ENCODE measurements at regions not wholly inside any gene's neighbourhood (a gene's known extent, or its start where the extent isn't known, plus 50 kb on each side); places are given as distances from the start of the nearest gene placed in this dataset.

DNA sequence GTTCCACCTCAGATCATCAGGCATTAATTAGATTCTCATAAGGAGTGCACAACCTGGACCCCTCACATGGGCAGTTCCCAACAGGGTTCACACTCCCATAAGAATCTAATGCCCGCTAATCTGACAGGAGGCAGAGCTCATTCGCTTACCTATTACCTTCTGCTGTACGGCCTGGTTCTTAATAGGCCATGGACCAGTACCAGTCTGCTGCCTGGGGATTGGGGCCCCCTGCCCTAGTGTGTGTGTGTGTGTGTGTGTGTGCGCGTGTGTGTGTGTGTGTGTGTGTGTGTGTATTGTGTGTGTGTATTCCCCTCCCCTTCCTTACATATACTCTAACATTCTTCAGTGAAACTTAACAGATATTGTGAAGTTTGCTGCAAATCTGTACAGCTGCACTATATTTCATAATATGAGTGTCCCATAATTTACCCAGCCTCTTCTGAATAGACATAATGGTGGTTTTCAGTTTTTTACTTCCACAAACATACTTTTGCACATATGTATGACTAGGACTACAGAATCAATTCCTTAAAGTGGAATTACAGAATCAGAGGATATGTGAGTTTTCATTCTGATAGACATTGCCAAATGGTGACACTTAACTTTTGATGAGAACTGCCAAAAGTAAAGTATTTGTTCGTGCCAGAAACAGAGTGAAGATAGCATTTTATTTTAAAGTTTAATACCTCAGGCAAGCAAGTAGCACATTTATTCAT, 205.2 kb upstream of the EEA1 start:
- ChIA-PET POLR2A (no interaction called here), CTCF (no interaction called here)
- TF ChIP-seq, protein P1, sequence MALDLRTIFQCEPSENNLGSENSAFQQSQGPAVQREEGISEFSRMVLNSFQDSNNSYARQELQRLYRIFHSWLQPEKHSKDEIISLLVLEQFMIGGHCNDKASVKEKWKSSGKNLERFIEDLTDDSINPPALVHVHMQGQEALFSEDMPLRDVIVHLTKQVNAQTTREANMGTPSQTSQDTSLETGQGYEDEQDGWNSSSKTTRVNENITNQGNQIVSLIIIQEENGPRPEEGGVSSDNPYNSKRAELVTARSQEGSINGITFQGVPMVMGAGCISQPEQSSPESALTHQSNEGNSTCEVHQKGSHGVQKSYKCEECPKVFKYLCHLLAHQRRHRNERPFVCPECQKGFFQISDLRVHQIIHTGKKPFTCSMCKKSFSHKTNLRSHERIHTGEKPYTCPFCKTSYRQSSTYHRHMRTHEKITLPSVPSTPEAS (tag by site-specific recombination; IDR thresholded peaks at IDR 0.05), result peak; percentile 84
- TF ChIP-seq, protein P2, sequence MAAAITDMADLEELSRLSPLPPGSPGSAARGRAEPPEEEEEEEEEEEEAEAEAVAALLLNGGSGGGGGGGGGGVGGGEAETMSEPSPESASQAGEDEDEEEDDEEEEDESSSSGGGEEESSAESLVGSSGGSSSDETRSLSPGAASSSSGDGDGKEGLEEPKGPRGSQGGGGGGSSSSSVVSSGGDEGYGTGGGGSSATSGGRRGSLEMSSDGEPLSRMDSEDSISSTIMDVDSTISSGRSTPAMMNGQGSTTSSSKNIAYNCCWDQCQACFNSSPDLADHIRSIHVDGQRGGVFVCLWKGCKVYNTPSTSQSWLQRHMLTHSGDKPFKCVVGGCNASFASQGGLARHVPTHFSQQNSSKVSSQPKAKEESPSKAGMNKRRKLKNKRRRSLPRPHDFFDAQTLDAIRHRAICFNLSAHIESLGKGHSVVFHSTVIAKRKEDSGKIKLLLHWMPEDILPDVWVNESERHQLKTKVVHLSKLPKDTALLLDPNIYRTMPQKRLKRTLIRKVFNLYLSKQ (tag by site-specific recombination; IDR thresholded peaks at IDR 0.05; ENCODE audit: borderline replicate concordance), result no peak
- Histone ChIP-seq H3K4me3 (ENCODE audit: low read depth, low read length) (no peak overlapping the region), H3K9me3 (ENCODE audit: control insufficient read depth, insufficient read depth, low read depth, low read length) (no peaks in the 10 kb centered on the region), H3K36me3 (ENCODE audit: control insufficient read depth in 2 of 2, insufficient read depth in 1 of 2, low read length in 2 of 2) (no peaks in the 10 kb centered on the region), H3K4me1 (ENCODE audit: control insufficient read depth, insufficient read depth, low read length) (peaks cover 12% of the 10 kb centered on the region; the same call in 1 of the 2 replicates), H3K27ac (ENCODE audit: extremely low read depth, low read depth, low read length) (no peak overlapping the region)

DNA sequence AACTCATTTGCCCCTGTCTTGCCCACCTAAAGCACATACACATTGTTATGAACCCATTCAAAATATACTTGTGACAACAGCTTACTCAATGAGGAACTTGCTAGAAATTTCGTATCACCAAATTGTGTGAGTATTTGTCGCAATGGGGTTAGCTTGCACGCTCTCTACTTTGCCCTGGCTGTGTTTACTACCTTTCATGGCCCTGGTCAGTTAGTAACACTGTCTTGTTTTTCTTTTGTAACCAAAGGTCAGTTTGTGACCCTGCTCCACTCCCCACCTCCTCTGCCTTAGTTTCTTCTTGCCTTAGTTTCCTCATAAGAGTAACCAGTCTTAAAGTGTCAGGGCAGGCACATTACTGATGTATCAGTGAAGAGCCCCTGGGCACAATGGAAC, 205.8 kb upstream of the EEA1 start:
- TF ChIP-seq, protein P3, sequence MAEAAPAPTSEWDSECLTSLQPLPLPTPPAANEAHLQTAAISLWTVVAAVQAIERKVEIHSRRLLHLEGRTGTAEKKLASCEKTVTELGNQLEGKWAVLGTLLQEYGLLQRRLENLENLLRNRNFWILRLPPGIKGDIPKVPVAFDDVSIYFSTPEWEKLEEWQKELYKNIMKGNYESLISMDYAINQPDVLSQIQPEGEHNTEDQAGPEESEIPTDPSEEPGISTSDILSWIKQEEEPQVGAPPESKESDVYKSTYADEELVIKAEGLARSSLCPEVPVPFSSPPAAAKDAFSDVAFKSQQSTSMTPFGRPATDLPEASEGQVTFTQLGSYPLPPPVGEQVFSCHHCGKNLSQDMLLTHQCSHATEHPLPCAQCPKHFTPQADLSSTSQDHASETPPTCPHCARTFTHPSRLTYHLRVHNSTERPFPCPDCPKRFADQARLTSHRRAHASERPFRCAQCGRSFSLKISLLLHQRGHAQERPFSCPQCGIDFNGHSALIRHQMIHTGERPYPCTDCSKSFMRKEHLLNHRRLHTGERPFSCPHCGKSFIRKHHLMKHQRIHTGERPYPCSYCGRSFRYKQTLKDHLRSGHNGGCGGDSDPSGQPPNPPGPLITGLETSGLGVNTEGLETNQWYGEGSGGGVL (tag by site-specific recombination; IDR thresholded peaks at IDR 0.05), result no peak
- TF ChIP-seq ZNF221 (tag by site-specific recombination; IDR thresholded peaks at IDR 0.05; ENCODE audit: borderline replicate concordance) (no peak), ZBTB8A (tag by site-specific recombination; IDR thresholded peaks at IDR 0.05) (no peak), ZNF37A (tag by site-specific recombination; IDR thresholded peaks at IDR 0.05) (no peak), ZNF529 (tag by site-specific recombination; IDR thresholded peaks at IDR 0.05; ENCODE audit: insufficient replicate concordance) (no peak), ZFP41 (tag by site-specific recombination; IDR thresholded peaks at IDR 0.05; ENCODE audit: borderline replicate concordance) (no peak), ZNF660 (tag by site-specific recombination; IDR thresholded peaks at IDR 0.05) (no peak), SP2 (tag by site-specific recombination; IDR thresholded peaks at IDR 0.05) (no peak), ZNF624 (tag by site-specific recombination; IDR thresholded peaks at IDR 0.05) (no peak), KLF16 (tag by site-specific recombination; IDR thresholded peaks at IDR 0.05) (no peak), ZNF211 (tag by site-specific recombination; IDR thresholded peaks at IDR 0.05; ENCODE audit: low read depth) (no peak), HOXC10 (CRISPR knock-in tag; IDR thresholded peaks at IDR 0.05) (no peak)
- TF ChIP-seq, protein P4, sequence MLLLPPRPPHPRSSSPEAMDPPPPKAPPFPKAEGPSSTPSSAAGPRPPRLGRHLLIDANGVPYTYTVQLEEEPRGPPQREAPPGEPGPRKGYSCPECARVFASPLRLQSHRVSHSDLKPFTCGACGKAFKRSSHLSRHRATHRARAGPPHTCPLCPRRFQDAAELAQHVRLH (tag by site-specific recombination; IDR thresholded peaks at IDR 0.05), result no peak
- TF ChIP-seq, protein P5, sequence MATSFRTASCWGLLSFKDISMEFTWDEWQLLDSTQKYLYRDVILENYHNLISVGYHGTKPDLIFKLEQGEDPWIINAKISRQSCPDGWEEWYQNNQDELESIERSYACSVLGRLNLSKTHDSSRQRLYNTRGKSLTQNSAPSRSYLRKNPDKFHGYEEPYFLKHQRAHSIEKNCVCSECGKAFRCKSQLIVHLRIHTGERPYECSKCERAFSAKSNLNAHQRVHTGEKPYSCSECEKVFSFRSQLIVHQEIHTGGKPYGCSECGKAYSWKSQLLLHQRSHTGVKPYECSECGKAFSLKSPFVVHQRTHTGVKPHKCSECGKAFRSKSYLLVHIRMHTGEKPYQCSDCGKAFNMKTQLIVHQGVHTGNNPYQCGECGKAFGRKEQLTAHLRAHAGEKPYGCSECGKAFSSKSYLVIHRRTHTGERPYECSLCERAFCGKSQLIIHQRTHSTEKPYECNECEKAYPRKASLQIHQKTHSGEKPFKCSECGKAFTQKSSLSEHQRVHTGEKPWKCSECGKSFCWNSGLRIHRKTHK (tag by site-specific recombination; IDR thresholded peaks at IDR 0.05), result no peak
- Histone ChIP-seq H3K4me3 (ENCODE audit: low read depth, low read length) (no peak overlapping the region), H3K9me3 (ENCODE audit: control insufficient read depth, insufficient read depth, low read depth, low read length) (no peaks in the 10 kb centered on the region), H3K4me1 (ENCODE audit: control insufficient read depth, insufficient read depth, low read length) (peaks cover 12% of the 10 kb centered on the region; the same call in 1 of the 2 replicates), H3K27ac (ENCODE audit: extremely low read depth, low read depth, low read length) (no peak overlapping the region), H3K36me3 (ENCODE audit: control insufficient read depth in 2 of 2, insufficient read depth in 1 of 2, low read length in 2 of 2) (no peaks in the 10 kb centered on the region)
- CTCF ChIA-PET, result no interaction called here
- POLR2A ChIA-PET, result no interaction called here

Measured in HEK293 (cell line).